Stimulated activated naive CD4-positive, alpha-beta T cell treated with Interleukin-2 at 50 U/mL for 16 hours (primary cell): ENCODE measurements at regions not wholly inside any gene's neighbourhood (a gene's known extent, or its start where the extent isn't known, plus 50 kb on each side); places are given as distances from the start of the nearest gene placed in this dataset.

Experiments used
- DNase-seq: peaks from one replicate; lab custom pipeline; 2025; lab: John Stamatoyannopoulos, UW

DNA sequence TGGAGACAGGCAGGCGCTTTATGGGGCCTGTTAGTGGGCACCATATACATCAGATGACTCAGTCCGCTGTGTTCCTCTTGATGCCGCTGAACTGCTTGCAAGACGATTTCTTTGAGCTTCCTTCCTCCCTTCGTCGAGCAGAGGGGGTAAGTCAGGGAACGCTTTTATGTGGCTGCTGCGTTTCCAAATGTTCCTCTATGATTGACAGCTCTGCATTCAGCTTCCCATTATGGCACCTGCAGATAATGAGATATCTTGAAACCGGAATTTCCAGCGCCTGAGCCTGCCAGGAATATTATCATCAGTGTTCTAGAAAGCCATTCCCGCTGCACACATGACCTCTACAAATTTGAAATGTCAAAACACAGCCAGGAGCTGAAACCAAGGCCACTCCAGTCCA, 257.0 kb downstream of the TSHZ3 start:
- no peak for DNase-seq

- DNase-seq = no peak
Measured at GRCh38 chr19:31089681-31090080, 259.6 kb downstream of the TSHZ3 start.

- no peak for DNase-seq
Measured at GRCh38 chr19:31085125-31085524, 264.1 kb downstream of the TSHZ3 start.

DNA sequence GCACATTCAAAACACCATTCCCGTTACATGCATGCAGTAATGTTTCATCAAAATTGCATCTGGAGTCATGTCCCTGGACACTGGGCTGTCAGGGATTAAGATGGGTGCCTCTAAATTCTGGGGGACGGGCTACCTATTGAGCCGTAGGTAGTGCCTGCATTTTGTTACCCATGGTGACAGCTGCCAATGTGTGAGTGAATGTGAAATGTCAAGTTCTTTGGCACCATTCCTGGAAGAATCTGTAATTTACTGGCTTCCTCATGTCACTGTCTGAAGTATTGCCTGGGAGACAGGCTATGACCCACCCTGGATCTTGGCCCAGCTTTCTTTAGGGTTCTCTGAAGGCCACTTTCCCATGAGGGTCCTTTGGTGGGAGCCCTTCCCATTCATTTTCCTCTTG, 266.1 kb downstream of the TSHZ3 start:
- DNase-seq = no peak

- no peak for DNase-seq
Measured at GRCh38 chr19:31075146-31075655, 274.0 kb downstream of the TSHZ3 start.

DNA sequence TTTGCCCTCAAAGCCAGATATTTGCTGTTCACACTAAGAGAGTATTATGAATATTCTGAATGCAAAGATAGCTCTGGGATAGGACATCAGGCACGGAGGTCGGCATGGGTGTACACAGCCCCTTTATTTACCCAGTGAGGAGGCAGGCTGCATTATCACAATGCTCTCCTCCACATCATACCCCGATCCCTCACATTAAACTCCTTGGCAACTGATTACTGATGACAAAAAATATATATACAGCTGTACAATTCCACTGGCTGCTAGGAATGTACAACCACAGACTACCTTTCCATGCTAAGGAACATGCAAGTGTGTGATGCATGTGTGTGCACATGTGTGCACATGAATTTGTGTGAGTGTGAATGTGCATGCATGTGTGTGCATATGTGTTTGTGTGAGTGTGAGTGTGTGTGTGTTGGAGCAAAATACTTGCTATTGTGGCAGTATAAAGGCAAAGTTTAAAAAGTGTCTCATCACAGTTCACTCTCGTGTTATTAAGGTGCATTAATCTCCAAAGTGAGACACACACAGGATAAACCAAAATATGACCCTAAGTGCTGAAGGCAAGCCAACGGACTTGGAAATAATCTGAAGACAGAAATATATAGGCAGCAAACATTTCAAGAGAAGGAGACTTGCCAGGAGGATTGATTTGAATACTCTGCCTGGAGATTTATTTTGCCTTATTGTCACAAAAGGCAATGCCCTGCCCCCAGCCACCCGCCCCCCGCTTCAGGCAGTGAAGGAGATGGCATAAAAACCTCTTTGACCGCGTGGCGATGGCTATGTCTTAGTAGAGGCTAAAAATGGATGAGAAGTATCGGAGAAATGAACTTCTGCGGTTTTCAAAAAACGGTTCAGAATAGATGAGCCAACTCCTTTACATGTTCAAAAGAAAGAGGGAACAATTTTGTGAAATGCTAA, 274.8 kb downstream of the TSHZ3 start:
- DNase-seq = no peak

DNA sequence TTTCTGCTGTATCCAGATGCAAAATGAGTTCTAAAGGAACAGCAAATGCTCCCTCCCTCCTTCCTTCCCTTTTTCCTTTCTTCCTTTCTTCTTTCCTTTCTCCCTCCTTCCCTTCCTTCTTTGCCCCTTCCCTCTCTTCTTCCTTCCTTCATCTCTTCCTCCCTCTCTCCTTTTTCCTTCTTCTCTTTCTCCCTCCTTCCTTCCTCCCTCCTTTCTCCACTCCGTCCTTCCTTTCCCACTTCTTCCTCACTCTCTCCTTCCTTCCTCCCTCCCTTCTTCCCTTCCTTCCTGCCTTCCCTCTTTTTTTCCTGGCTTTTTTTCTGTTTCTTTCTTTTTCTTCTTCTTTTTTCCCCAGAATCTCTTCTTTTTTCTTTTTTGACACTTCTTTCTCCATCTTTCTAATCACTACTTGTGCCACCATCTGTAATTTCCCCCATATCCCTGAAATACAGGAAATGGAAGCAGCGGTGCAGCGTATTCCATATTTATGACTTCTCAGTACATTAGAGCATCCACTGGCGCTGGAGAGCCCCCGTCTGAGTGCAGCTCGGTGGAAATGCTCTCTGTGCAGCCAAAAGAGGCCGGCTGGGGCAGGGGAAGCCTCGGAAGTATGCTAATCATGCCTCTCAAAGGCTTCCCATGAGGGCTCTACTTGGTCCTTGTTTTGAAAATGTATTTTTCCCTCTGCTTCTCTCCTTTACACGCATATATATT, 275.6 kb downstream of the TSHZ3 start:
- DNase-seq = no peak

- DNase-seq = no peak
Measured at GRCh38 chr19:31072451-31072850, 276.8 kb downstream of the TSHZ3 start.

GRCh38 chr19:31071136-31071855, 277.9 kb downstream of the TSHZ3 start:
- DNase-seq = no peak

- DNase-seq = no peak
Measured at GRCh38 chr19:31070146-31071065, 278.8 kb downstream of the TSHZ3 start.

GRCh38 chr19:31068268-31068667, 281.0 kb downstream of the TSHZ3 start:
- no peak for DNase-seq

DNA sequence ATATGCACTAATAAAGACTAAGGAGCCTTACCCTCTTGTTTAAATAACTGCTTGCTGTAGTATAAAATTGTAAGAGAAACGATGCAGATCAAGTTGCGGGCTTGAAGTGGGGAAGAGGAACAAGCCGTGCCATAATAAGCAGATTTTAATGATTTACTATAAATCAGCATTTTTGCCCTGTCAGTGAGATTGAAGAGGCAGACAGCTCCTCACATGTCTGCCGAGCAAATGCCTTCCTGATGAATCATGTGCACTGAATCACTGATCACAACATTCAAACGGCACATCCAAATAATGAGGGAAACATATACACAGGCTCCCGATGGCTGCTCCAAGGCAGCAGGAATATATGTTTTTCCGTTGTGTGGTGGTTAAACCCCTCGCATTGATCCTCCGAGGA, 282.9 kb downstream of the TSHZ3 start:
- DNase-seq = no peak

DNA sequence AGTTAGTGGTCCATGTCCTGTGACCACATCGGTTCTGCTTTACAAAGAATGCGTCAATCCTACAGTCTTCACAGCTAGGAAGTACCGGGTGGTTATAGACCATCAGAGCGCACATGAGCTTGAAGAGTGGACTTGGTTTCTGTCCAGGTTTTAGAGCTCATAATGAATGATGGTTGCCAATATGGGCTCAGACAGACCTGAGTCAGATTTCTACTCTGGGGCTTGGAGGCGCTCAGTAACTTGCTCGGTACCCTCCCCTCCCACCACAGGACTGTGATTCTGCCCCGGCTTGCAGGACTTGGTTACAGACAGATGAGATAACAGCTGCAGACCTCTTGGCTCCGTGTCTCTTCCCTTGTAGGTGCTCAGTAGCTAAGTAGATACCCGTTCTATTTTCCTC, 284.7 kb downstream of the TSHZ3 start:
- DNase-seq = no peak

- no peak for DNase-seq
Measured at GRCh38 chr19:31058676-31059340, 290.4 kb downstream of the TSHZ3 start.

- no peak for DNase-seq
Measured at GRCh38 chr19:31057476-31057875, 291.8 kb downstream of the TSHZ3 start.

DNA sequence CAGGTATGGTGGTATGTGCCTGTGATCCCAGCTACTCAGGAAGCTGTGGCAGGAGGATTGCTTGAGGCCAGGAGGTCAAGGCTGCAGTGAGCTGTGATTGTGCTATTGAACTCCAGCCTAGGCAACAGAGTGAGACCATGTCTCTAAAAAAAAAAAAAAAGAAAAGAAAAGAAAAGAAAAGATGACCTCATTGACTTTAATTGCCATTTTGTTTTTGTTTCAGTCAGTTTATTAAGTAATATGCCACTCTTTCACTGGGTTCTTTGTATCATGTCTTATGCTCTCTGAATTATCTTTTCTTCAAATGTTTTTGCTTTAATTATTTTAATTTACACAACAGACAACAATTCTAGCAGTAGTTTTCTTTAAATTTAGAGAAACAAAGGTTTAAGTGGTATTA, 293.8 kb downstream of the TSHZ3 start:
- DNase-seq = no peak

- peak; percentile 8 for DNase-seq
Measured at GRCh38 chr19:31054430-31054829, 294.8 kb downstream of the TSHZ3 start.

DNA sequence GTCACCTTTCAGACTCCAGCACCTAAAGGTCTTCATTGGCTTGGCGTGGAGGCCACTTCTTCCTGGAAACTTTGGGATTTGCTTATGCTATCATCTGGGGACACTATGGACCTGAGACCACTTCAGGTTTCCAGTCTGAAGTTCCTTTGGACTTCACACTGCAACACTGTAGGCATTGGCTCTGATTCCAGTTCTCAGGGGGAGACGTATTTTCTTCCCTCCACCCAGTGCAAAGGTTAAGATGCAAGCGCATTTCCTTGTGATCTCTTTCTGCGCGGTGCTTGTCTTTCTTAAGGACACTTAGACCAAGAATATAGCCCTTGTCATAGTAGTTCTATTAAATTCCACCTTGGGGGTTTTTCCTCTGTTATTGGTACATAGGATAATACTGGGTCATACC, 299.8 kb downstream of the TSHZ3 start:
- DNase-seq = no peak

DNA sequence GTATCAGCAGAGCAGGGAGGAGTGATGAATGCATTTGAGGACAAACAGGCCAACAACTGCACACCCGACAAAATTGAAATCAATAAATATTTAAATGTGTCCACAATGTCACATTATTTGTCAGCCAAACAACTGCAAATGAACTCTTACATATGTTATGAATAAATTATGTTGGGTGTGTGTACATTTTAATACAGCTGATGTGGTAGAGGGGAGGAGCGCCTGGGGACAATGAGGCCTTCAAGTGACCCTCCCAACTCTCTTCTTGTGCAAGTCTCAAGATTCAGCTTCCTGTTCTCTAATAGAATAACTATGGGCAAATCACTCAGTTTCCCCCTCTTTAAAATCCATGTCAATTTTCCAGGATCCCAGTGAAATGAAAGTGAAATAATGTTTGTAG, 303.2 kb downstream of the TSHZ3 start:
- no peak for DNase-seq

- DNase-seq = no peak
Measured at GRCh38 chr19:31041461-31041860, 307.8 kb downstream of the TSHZ3 start.

DNA sequence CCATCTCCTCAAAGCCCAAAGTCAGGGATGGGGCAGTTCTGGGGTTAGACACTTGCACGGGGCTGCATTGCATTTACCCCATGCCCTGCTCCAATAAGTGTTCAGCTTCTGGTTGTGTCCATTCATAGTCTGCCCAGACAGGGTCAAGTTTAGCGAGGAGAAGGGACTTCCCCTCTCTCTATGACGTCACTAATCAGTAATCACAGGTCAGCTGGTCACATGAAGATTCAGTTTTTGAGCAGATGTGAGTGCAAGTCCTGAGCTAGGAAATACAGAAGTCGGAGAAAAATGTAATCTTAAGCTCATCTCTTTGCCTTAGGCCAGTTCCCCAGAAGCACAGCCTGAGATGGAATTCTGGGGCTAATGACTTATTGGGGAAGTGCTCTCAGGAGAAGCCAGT, 310.1 kb downstream of the TSHZ3 start:
- no peak for DNase-seq
